ENCODE measurements at regions not wholly inside any gene's neighbourhood (a gene's known extent, or its start where the extent isn't known, plus 50 kb on each side); places are given as distances from the start of the nearest gene placed in this dataset.

GRCh38 chr15:94847325-94847724 is 616.0 kb downstream of the MCTP2 start:
- no peak for TF ChIP-seq CTCF (IDR thresholded peaks at IDR 0.05)
- TF ChIP-seq POLR2AphosphoS5 (IDR thresholded peaks at IDR 0.05) = no peak
- TF ChIP-seq POLR2A (IDR thresholded peaks at IDR 0.05) = no peak
